CD4-positive, alpha-beta memory T cell (primary cell): ENCODE measurements at regions not wholly inside any gene's neighbourhood (a gene's known extent, or its start where the extent isn't known, plus 50 kb on each side); places are given as distances from the start of the nearest gene placed in this dataset.

Experiments
- CTCF ChIA-PET: fragments of 350-600 bp; sonication (Branson Sonifier 250); formaldehyde crosslinking; loops from one replicate; lab custom pipeline; 2021; ENCODE audit warnings: inconsistent platforms; ENCODE audit not compliant: partially characterized antibody; lab: Charles Lee
- POLR2A ChIA-PET: fragments of 350-600 bp; sonication (Branson Sonifier 250); formaldehyde crosslinking; loops from one replicate; lab custom pipeline; 2021; ENCODE audit not compliant: partially characterized antibody; lab: Charles Lee
- DNase-seq, 5 donors: peaks; one replicate each; pipeline versions ENCODE4 v3.0.0 to v3.0.0-alpha.2; 2020 to 2022; ENCODE audit warnings: mixed read lengths in 1 of 5
- H3K27ac ChIP-seq: one replicate; pipeline ENCODE4 v1.7.0; 2013; ENCODE audit warnings: low read depth, low read length
- H3K27me3 ChIP-seq: 2 replicates; pipeline ENCODE4 v1.7.0; 2013; ENCODE audit warnings: mild to moderate bottlenecking, low read length, moderate library complexity; ENCODE audit not compliant: insufficient read depth
- H3K36me3 ChIP-seq: 2 replicates; pipeline ENCODE4 v1.7.0; 2013; ENCODE audit warnings: mild to moderate bottlenecking, low read length, moderate library complexity; ENCODE audit not compliant: insufficient read depth
- H3K4me1 ChIP-seq: 2 replicates; pipeline ENCODE4 v1.7.0; 2013; ENCODE audit warnings: mild to moderate bottlenecking, low read length, moderate library complexity; ENCODE audit not compliant: insufficient read depth
- H3K4me3 ChIP-seq, 2 donors: one replicate each; pipeline ENCODE4 v1.7.0; 2013; ENCODE audit warnings: low read length in 2 of 2, mild to moderate bottlenecking in 1 of 2
- H3K9me3 ChIP-seq, 2 donors: one replicate each; pipeline ENCODE4 v1.7.0; 2013; ENCODE audit warnings: low read length in 2 of 2, control low read depth in 1 of 2; ENCODE audit not compliant: control insufficient read depth in 1 of 2
- H3K27ac Mint-ChIP-seq, 7 donors: one replicate each; pipeline ENCODE4 v1.8.0; 2020 to 2021; ENCODE audit warnings: mixed read lengths in 7 of 7, mild to moderate bottlenecking in 6 of 7, inconsistent platforms in 3 of 7, moderate library complexity in 3 of 7
- H3K27me3 Mint-ChIP-seq, 2 donors: one replicate each; pipeline ENCODE4 v1.8.0; 2020 to 2021; ENCODE audit warnings: mixed read lengths in 2 of 2
- H3K36me3 Mint-ChIP-seq, 2 donors: one replicate each; pipeline ENCODE4 v1.8.0; 2020 to 2021; ENCODE audit warnings: mixed read lengths in 2 of 2, inconsistent platforms in 1 of 2, mild to moderate bottlenecking in 1 of 2
- H3K4me1 Mint-ChIP-seq, 4 donors: one replicate each; pipeline ENCODE4 v1.8.0; 2020 to 2021; ENCODE audit warnings: mixed read lengths in 4 of 4, mild to moderate bottlenecking in 1 of 4
- H3K4me3 Mint-ChIP-seq, 8 donors: one replicate each; pipeline ENCODE4 v1.8.0; 2020 to 2021; ENCODE audit warnings: mixed read lengths in 8 of 8, mild to moderate bottlenecking in 7 of 8, moderate library complexity in 6 of 8, inconsistent platforms in 3 of 8
- H3K9me3 Mint-ChIP-seq, 8 donors: one replicate each; pipeline ENCODE4 v1.8.0; 2020 to 2021; ENCODE audit warnings: mixed read lengths in 8 of 8, mild to moderate bottlenecking in 5 of 8, inconsistent platforms in 3 of 8, moderate library complexity in 1 of 8
- intact Hi-C: fragments of 100-400 bp; cut with micrococcal nuclease; formaldehyde crosslinking; loops from one replicate; pipeline ENCODE4 v1.15.1; 2023

GRCh38 chr13:34591129-34591528, 350.9 kb upstream of the NBEA start:
- no peaks in the 10 kb centered on the region for H3K27me3 ChIP-seq
- ChIA-PET CTCF (no interaction called here), POLR2A (no interaction called here)
- no peak for DNase-seq
- H3K4me1 ChIP-seq, result no peaks in the 10 kb centered on the region
- H3K4me1 Mint-ChIP-seq, result no peaks in the 10 kb centered on the region
- intact Hi-C loops, result no loop called here
- no peaks in the 10 kb centered on the region for H3K27me3 Mint-ChIP-seq
- no peaks in the 10 kb centered on the region for H3K36me3 Mint-ChIP-seq
- H3K4me3 ChIP-seq, result no peak overlapping the region
- H3K27ac Mint-ChIP-seq, result no peak overlapping the region
- no peaks in the 10 kb centered on the region for H3K36me3 ChIP-seq
- H3K4me3 Mint-ChIP-seq, result no peak overlapping the region
- H3K9me3 Mint-ChIP-seq, result peaks cover 0 to 6% (median under 1%) of the 10 kb centered on the region in 8 donors
- no peaks in the 10 kb centered on the region for H3K9me3 ChIP-seq
- H3K27ac ChIP-seq, result no peak overlapping the region

- H3K36me3 ChIP-seq, result no peaks in the 10 kb centered on the region
- no peaks in the 10 kb centered on the region for H3K4me1 ChIP-seq
- no peak for DNase-seq
- POLR2A ChIA-PET, result no interaction called here
- Mint-ChIP-seq H3K27me3 (no peaks in the 10 kb centered on the region), H3K9me3 (peaks cover 0 to 9% (median 2%) of the 10 kb centered on the region in 8 donors), H3K4me1 (no peaks in the 10 kb centered on the region), H3K27ac (no peak overlapping the region), H3K4me3 (no peak overlapping the region), H3K36me3 (no peaks in the 10 kb centered on the region)
- CTCF ChIA-PET, result no interaction called here
- H3K9me3 ChIP-seq, result no peaks in the 10 kb centered on the region
- no peak overlapping the region for H3K4me3 ChIP-seq
- intact Hi-C loops, result no loop called here
- no peaks in the 10 kb centered on the region for H3K27me3 ChIP-seq
- H3K27ac ChIP-seq, result no peak overlapping the region
These were observed 350.1 kb upstream of the NBEA start for GRCh38 chr13:34591900-34592529.

GRCh38 chr13:34593658-34594057, 348.4 kb upstream of the NBEA start:
- no peaks in the 10 kb centered on the region for H3K36me3 ChIP-seq
- ChIA-PET POLR2A (no interaction called here), CTCF (no interaction called here)
- H3K4me3 Mint-ChIP-seq, result no peak overlapping the region
- H3K4me1 ChIP-seq, result no peaks in the 10 kb centered on the region
- H3K27ac Mint-ChIP-seq, result no peak overlapping the region
- no peak for DNase-seq
- no peaks in the 10 kb centered on the region for H3K27me3 Mint-ChIP-seq
- H3K27me3 ChIP-seq, result no peaks in the 10 kb centered on the region
- no peaks in the 10 kb centered on the region for H3K4me1 Mint-ChIP-seq
- H3K36me3 Mint-ChIP-seq, result no peaks in the 10 kb centered on the region
- no peak overlapping the region for H3K27ac ChIP-seq
- H3K4me3 ChIP-seq, result no peak overlapping the region
- H3K9me3 ChIP-seq, result no peaks in the 10 kb centered on the region
- intact Hi-C loops, result no loop called here
- peaks cover 0 to 10% (median 2%) of the 10 kb centered on the region in 8 donors for H3K9me3 Mint-ChIP-seq

- H3K4me3 ChIP-seq, result no peak overlapping the region
- H3K27ac Mint-ChIP-seq, result no peak overlapping the region
- H3K27me3 ChIP-seq, result no peaks in the 10 kb centered on the region
- H3K27me3 Mint-ChIP-seq, result no peaks in the 10 kb centered on the region
- peaks cover 0 to 10% (median 2%) of the 10 kb centered on the region in 8 donors for H3K9me3 Mint-ChIP-seq
- CTCF ChIA-PET, result no interaction called here
- no peak overlapping the region for H3K27ac ChIP-seq
- no peak overlapping the region for H3K4me3 Mint-ChIP-seq
- no peaks in the 10 kb centered on the region for H3K36me3 ChIP-seq
- H3K36me3 Mint-ChIP-seq, result no peaks in the 10 kb centered on the region
- H3K9me3 ChIP-seq, result no peaks in the 10 kb centered on the region
- no peaks in the 10 kb centered on the region for H3K4me1 Mint-ChIP-seq
- no peaks in the 10 kb centered on the region for H3K4me1 ChIP-seq
- intact Hi-C loops, result no loop called here
- POLR2A ChIA-PET, result no interaction called here
- no peak for DNase-seq
These were observed 347.6 kb upstream of the NBEA start for GRCh38 chr13:34594507-34594906.

- H3K4me3 ChIP-seq, result no peak overlapping the region
- no peaks in the 10 kb centered on the region for H3K36me3 Mint-ChIP-seq
- CTCF ChIA-PET, result no interaction called here
- peaks cover 0 to 7% (median 3%) of the 10 kb centered on the region in 8 donors for H3K9me3 Mint-ChIP-seq
- no peaks in the 10 kb centered on the region for H3K27me3 Mint-ChIP-seq
- H3K27ac ChIP-seq, result no peak overlapping the region
- H3K4me3 Mint-ChIP-seq, result no peak overlapping the region
- intact Hi-C loops, result no loop called here
- H3K36me3 ChIP-seq, result no peaks in the 10 kb centered on the region
- no peak for DNase-seq
- H3K9me3 ChIP-seq, result no peaks in the 10 kb centered on the region
- H3K4me1 ChIP-seq, result no peaks in the 10 kb centered on the region
- no peaks in the 10 kb centered on the region for H3K4me1 Mint-ChIP-seq
- H3K27ac Mint-ChIP-seq, result no peak overlapping the region
- POLR2A ChIA-PET, result no interaction called here
- H3K27me3 ChIP-seq, result no peaks in the 10 kb centered on the region
These were observed 333.7 kb upstream of the NBEA start for GRCh38 chr13:34608331-34608730.

GRCh38 chr13:34611671-34612070, 330.4 kb upstream of the NBEA start:
- peaks cover 0 to 7% (median 2%) of the 10 kb centered on the region in 8 donors for H3K9me3 Mint-ChIP-seq
- H3K4me1 Mint-ChIP-seq, result no peaks in the 10 kb centered on the region
- no peaks in the 10 kb centered on the region for H3K36me3 Mint-ChIP-seq
- H3K4me3 Mint-ChIP-seq, result no peak overlapping the region
- no peak for DNase-seq
- H3K4me1 ChIP-seq, result no peaks in the 10 kb centered on the region
- POLR2A ChIA-PET, result no interaction called here
- H3K9me3 ChIP-seq, result no peaks in the 10 kb centered on the region
- no peak overlapping the region for H3K27ac Mint-ChIP-seq
- no peaks in the 10 kb centered on the region for H3K27me3 ChIP-seq
- intact Hi-C loops, result no loop called here
- H3K4me3 ChIP-seq, result no peak overlapping the region
- no peaks in the 10 kb centered on the region for H3K36me3 ChIP-seq
- CTCF ChIA-PET, result no interaction called here
- H3K27me3 Mint-ChIP-seq, result no peaks in the 10 kb centered on the region
- no peak overlapping the region for H3K27ac ChIP-seq

GRCh38 chr13:34617473-34618083, 324.5 kb upstream of the NBEA start:
- intact Hi-C loops, result no loop called here
- Histone ChIP-seq H3K36me3 (no peaks in the 10 kb centered on the region), H3K9me3 (no peaks in the 10 kb centered on the region), H3K27ac (no peak overlapping the region), H3K4me3 (no peak overlapping the region), H3K27me3 (no peaks in the 10 kb centered on the region), H3K4me1 (no peaks in the 10 kb centered on the region)
- no peak overlapping the region for H3K4me3 Mint-ChIP-seq
- no peak for DNase-seq
- no peaks in the 10 kb centered on the region for H3K36me3 Mint-ChIP-seq
- CTCF ChIA-PET, result no interaction called here
- H3K27me3 Mint-ChIP-seq, result no peaks in the 10 kb centered on the region
- peaks cover 0 to 11% (median 1%) of the 10 kb centered on the region in 8 donors for H3K9me3 Mint-ChIP-seq
- no peaks in the 10 kb centered on the region for H3K4me1 Mint-ChIP-seq
- POLR2A ChIA-PET, result no interaction called here
- no peak overlapping the region for H3K27ac Mint-ChIP-seq
